NCI-H2227 (cell line): ENCODE measurements at regions not wholly inside any gene's neighbourhood (a gene's known extent, or its start where the extent isn't known, plus 50 kb on each side); places are given as distances from the start of the nearest gene placed in this dataset.
"Not testable (repeated sequence)": the region's sequence is repeated elsewhere in the genome, so short reads cannot be mapped to it uniquely, and the experiment has no call there.

ENCODE experiments used
- DNase-seq: peaks from one replicate; lab custom pipeline; 2025; ENCODE audit not compliant: unreplicated experiment; lab: John Stamatoyannopoulos, UW

GRCh38 chr4:123025398-123025797 lies 103.0 kb upstream of the NUDT6 start:
- DNase-seq = no peak

GRCh38 chr4:123026015-123026414 lies 103.6 kb upstream of the NUDT6 start:
- DNase-seq = not testable (repeated sequence)

- DNase-seq = no peak
Observed at GRCh38 chr4:123031664-123032063, 109.3 kb upstream of the NUDT6 start.

GRCh38 chr4:123034023-123034422 lies 111.6 kb upstream of the NUDT6 start:
- DNase-seq = no peak

- DNase-seq = no peak
Observed at GRCh38 chr4:123035239-123035638, 112.8 kb upstream of the NUDT6 start.

GRCh38 chr4:123037804-123038203 lies 115.4 kb upstream of the NUDT6 start:
- DNase-seq = no peak

DNA sequence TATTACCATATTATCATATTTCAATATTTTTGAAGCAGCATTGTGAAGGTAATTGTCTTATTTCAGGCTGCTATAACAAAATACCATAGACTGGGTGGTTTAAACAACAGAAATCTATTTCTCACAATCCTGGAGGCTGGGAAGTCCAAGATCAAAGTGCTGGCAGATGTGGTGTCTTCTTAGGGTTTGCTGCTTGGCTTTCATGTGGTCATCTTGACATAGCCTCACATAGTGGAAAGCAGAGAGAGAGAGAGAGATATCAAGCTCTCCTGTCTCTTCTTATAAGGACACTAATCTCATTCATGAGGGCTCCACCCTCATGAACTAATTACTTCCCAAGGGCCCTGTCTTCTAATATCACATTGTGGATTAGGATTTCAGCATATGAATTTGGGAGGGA lies 119.7 kb upstream of the NUDT6 start:
- DNase-seq = no peak

- no peak for DNase-seq
Observed at GRCh38 chr4:123043013-123043412, 120.6 kb upstream of the NUDT6 start.

DNA sequence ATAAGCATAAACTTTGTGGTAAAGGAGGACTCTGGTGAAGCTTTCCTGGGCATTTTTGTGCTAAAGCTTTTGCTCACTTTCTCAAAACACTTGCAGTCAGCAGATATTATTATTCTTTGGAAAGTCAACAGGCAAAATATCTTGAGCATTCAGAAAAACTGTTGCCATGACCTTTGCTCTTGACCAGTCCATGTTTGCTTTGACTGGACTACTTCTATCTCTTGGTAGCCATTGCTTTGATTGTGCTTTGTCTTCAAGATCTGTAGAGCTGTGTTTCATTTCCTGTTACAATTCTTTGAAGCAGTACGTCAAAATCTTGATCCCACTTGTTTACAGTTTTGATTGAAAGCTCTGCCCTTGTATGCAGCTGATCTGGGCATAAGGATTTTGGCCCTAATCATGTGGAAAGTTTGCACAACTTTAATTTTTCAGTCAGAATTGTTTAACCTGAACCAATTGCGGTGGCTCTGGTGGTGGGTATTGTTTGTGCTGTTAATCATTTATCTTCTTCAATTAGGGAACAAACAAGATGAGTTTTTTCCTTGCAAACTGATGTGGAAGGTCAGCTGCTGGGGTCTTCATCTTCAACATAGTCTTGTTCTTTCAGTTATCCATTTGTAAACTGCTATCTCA lies 121.5 kb upstream of the NUDT6 start:
- no peak for DNase-seq

GRCh38 chr4:123046096-123046495 lies 123.7 kb upstream of the NUDT6 start:
- no peak for DNase-seq

DNA sequence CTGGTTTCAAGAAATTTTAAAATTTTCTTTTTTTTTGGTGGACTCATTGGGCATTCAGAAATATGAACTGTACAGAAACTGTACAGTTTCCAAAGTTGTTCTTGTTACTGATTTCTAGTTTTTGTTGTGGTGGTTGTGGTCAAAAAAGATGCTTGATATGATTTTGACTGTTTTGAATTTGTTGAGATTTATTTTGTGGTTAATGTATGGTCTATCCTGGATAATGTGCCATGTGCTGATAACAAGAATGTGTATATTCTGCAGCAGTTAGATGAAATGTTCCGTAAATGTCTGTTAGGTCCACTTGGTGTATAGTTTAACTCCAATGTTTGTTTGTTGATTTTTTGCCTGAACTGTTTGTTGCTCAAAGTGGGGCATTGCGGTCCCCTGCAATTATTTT lies 127.6 kb upstream of the NUDT6 start:
- DNase-seq = no peak

- no peak for DNase-seq
Observed at GRCh38 chr4:123052007-123052406, 129.6 kb upstream of the NUDT6 start.

DNA sequence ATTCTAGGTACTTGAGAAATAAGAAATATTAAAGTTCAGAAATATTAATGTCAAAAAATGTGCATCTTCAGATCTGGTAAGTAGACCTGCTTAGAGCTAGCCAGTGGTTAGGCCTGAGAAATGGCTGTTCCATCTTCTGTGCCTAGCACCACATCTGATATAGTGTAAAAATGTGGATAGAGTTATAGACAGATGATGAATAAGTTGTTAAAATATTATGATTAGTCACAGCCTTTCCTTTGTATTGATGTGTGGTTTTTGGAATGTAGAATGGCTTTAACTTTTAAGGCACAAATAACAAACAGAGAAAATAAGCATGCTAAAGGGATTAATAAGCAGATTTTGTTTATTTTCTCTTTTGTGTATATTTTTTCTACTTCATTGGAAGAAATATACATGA lies 133.5 kb upstream of the NUDT6 start:
- DNase-seq = no peak

DNA sequence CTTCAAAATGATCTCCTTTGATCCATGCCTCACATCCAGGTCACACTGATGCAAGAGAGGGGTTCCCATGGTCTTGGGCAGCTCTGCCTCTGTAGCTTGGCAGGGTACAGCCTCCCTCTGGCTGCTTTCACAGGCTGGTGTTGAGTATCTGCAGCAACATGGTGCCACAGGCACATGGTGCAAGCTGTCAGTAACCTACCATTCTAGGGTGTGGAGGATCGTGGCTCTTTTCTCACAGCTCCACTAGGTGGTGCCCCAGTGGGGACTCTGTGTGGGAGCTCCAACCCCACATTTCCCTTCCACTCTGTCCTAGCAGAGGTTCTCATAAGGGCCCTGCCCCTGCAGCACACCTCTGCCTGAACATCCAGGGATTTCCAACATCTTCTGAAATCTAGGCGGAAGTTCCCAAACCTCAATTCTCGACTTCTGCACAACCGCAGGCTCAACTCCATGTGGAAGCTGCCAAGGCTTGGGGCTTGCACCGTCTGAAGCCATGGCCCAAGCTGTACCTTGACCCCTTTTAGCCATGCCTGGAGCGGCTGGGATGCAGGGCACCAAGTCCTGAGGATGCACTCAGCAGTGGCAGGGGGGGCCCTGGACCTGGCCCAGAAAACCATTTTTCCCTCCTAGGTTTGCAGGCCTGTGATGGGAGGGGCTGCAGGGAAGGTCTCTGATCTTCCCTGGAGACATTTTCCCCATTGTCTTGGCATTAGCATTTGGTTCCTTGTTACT lies 137.8 kb upstream of the NUDT6 start:
- no peak for DNase-seq

- DNase-seq = no peak
Observed at GRCh38 chr4:123064390-123064789, 142.0 kb upstream of the NUDT6 start.

DNA sequence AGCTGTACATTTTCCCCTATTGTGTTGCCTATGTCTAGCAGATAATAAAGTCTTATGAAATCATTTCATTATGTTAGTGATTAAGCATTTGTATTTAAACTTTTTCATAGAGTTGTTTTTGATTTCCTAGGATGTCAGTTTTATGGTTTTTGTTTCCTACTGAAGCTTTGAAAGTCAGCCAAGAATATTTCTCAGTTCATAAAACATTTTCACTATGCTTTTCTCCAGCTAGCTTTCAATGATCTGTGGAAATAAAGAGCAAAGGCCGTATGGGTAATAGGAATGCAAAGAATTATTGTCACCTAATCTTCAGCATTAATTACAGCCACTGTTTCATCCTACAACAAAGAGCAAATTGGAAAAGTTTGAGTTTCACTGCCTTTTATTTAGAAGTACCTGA lies 145.7 kb upstream of the NUDT6 start:
- no peak for DNase-seq

DNA sequence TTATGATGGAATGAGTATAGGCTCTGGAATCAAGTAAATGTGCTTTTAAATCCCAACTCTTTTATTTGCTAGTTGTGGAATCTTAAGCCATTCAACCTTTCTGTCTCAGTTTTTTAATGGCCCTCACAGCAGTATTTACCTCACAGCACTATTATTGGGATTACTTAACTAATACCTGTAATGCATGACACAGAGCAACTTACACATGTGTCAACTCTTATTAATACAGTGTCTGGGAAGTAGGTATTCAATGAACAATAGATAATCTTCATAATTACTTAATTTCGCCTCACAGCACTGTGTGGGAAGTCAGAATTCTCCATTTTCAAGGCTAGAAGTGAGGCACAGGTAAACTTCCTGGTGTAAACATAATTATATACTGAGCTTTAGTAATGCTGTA lies 149.7 kb upstream of the NUDT6 start:
- DNase-seq = no peak

GRCh38 chr4:123073650-123074049 lies 151.3 kb upstream of the NUDT6 start:
- no peak for DNase-seq

DNA sequence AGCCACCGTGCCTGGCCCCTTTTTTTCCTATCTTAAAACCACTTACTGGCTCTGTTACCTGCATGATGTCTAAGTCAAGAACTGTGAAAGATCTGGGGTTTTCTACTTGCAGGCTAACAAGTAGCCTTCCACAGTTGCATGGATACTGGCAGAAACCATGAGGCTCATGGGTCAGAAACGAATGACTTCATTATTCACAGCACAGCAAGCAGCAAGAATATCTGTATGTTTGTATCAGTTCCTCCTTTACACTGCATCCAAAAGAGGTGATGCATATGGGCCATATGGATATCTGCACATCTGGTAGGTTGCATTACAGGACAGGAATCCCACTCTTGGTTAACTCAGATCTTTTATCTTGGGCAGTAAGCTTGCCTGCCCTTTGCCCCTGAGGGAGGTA lies 154.9 kb upstream of the NUDT6 start:
- DNase-seq = no peak

- no peak for DNase-seq
Observed at GRCh38 chr4:123081971-123082370, 159.6 kb upstream of the NUDT6 start.

GRCh38 chr4:123083646-123084045 lies 161.2 kb upstream of the NUDT6 start:
- DNase-seq = no peak

- no peak for DNase-seq
Observed at GRCh38 chr4:123088501-123088900, 166.1 kb upstream of the NUDT6 start.

DNA sequence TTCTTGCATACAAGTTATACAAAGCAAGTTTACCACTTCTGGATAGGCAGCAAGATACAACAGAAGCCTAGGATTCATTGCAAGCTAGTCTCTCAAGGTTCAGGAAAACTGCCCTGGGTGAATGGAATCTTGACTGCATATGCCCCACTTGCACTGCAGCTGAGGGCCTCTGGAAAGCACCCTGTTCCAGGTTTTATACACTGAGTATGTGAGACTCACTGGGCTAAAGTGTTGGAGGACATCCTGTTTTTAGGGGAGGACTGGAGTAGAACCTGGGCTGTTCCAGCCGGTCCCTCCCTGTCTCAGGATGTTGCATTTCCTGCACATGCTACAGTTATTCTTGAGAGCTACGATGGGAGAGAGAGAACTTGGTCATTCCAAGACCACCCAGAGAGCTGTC lies 168.5 kb upstream of the NUDT6 start:
- DNase-seq = no peak
